ENCODE measurements at regions not wholly inside any gene's neighbourhood (a gene's known extent, or its start where the extent isn't known, plus 50 kb on each side); places are given as distances from the start of the nearest gene placed in this dataset.

GRCh38 chr1:80925130-80925805 lies 875.5 kb upstream of the ADGRL2 start:
- TF ChIP-seq POLR2A (IDR thresholded peaks at IDR 0.05; ENCODE audit: insufficient read depth in 1 of 2, low read depth in 2 of 2, low read length in 2 of 2) (no peak), ZNF770 (CRISPR knock-in tag; IDR thresholded peaks at IDR 0.05) (no peak), ZNF143 (CRISPR knock-in tag; IDR thresholded peaks at IDR 0.05) (no peak), SMC3 (IDR thresholded peaks at IDR 0.05; ENCODE audit: low read length) (no peak), GATAD2A (CRISPR knock-in tag; IDR thresholded peaks at IDR 0.05) (no peak), CTCF (CRISPR knock-in tag; IDR thresholded peaks at IDR 0.05) (no peak), ZNF572 (CRISPR knock-in tag; IDR thresholded peaks at IDR 0.05) (no peak), ZNF121 (CRISPR knock-in tag; IDR thresholded peaks at IDR 0.05) (no peak)
- TF ChIP-seq, protein P1, sequence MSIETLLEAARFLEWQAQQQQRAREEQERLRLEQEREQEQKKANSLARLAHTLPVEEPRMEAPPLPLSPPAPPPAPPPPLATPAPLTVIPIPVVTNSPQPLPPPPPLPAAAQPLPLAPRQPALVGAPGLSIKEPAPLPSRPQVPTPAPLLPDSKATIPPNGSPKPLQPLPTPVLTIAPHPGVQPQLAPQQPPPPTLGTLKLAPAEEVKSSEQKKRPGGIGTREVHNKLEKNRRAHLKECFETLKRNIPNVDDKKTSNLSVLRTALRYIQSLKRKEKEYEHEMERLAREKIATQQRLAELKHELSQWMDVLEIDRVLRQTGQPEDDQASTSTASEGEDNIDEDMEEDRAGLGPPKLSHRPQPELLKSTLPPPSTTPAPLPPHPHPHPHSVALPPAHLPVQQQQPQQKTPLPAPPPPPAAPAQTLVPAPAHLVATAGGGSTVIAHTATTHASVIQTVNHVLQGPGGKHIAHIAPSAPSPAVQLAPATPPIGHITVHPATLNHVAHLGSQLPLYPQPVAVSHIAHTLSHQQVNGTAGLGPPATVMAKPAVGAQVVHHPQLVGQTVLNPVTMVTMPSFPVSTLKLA (IDR thresholded peaks at IDR 0.05) = no peak
- TF ChIP-seq, protein P2, sequence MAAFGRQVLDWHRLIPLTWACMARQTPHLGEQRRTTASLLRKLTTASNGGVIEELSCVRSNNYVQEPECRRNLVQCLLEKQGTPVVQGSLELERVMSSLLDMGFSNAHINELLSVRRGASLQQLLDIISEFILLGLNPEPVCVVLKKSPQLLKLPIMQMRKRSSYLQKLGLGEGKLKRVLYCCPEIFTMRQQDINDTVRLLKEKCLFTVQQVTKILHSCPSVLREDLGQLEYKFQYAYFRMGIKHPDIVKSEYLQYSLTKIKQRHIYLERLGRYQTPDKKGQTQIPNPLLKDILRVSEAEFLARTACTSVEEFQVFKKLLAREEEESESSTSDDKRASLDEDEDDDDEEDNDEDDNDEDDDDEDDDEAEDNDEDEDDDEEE (CRISPR knock-in tag; IDR thresholded peaks at IDR 0.05) = no peak

Data from HepG2 (cell line).